Peyer's patch (tissue), 4 donors: ENCODE measurements at regions not wholly inside any gene's neighbourhood (a gene's known extent, or its start where the extent isn't known, plus 50 kb on each side); places are given as distances from the start of the nearest gene placed in this dataset.

Experiments used
- CTCF ChIP-seq, 6 experiments: fragments of 450-650 bp in 4 of 6; fragments of 200-600 bp in 2 of 6; sonication (generic) in 1 of 6; IDR thresholded peaks; one replicate each; pipeline ENCODE4 v1.5.1; 2017 to 2019; ENCODE audit warnings: antibody characterized with exemption in 6 of 6, mild to moderate bottlenecking in 3 of 6, moderate library complexity in 1 of 6
- POLR2A ChIP-seq, 2 donors: fragments of 450-650 bp; IDR thresholded peaks; one replicate each; pipeline ENCODE4 v1.5.1; 2017; ENCODE audit warnings: antibody characterized with exemption in 2 of 2, mild to moderate bottlenecking in 2 of 2, moderate library complexity in 2 of 2

- no peak for TF ChIP-seq CTCF (IDR thresholded peaks at IDR 0.05)
- no peak for TF ChIP-seq POLR2A (IDR thresholded peaks at IDR 0.05)
Observed at GRCh38 chr15:96043591-96044171, 286.8 kb upstream of the NR2F2 start.
